ENCODE measurements at regions not wholly inside any gene's neighbourhood (a gene's known extent, or its start where the extent isn't known, plus 50 kb on each side); places are given as distances from the start of the nearest gene placed in this dataset.

DNA sequence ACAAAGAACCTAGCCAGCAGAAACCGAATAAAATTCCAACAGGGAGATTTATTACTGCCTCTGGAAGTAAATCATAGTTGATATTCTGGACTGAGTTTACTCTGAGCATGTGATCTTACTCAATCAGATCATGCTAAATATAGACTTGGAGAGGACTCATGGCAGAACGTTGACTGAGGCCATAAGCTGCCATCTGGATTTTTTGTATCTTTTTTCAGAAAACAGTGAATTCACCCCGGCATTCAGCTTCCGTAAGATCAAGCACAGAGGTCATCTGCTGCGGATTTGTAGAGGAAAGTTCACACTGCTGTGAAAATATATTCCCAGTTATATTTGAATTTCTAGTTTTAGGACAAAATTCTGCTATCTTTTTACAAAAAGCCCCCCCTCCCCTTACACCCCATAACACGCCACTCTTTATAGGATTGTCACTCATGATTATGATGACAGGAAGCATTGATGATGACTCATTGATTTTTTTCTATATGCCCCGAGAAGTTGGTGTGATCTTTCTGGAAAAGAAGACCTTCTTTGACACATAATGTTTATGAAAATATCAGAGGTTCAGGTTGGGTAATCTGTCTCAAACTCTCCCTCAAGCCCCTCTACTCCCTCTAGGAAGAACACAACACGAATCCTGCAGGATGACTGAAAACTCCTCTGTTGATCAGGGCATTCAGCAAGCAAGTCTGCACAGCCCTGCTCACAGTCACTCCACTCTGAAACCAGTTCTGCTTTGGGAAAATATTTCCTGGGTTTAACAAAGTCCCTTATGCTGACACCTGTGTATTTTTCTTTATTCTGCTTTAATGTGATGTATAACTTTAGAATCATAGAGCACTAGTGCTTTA is 70.8 kb downstream of the NXNL2 start:
- no peak for TF ChIP-seq POLR2A (IDR thresholded peaks at IDR 0.05; ENCODE audit: low read depth, low read length)
- no peak for TF ChIP-seq TAF1 (IDR thresholded peaks at IDR 0.05; ENCODE audit: borderline replicate concordance, low read depth, low read length)
